GM18858 (cell line): ENCODE measurements at regions not wholly inside any gene's neighbourhood (a gene's known extent, or its start where the extent isn't known, plus 50 kb on each side); places are given as distances from the start of the nearest gene placed in this dataset.

Source experiments
- ATAC-seq: cut with Tn5 transposase; IDR thresholded peaks from one replicate; pipeline ENCODE4 v1.9.1; 2021; ENCODE audit not compliant: unreplicated experiment

- ATAC-seq = no peak
Measured at GRCh38 chr6:22804620-22805261, 235.4 kb downstream of the HDGFL1 start.

DNA sequence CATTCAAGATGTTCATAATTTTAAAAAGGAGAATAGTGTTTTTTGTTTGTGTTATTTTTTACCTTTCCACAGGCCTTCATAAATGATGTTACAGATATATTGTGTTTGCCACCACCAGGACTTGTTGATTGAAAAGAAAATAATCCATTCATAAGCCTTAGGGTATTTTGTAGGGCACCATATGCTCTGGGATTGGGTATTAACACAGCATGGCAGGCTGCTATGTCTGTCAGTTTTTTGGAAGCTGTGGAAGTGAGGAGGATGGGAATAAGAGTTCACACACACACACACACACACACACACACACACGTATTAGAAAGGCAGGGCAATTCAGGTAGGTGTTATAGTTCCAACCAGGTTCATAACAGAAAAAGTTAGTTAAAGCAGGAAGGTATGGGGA lies 237.9 kb downstream of the HDGFL1 start:
- no peak for ATAC-seq

DNA sequence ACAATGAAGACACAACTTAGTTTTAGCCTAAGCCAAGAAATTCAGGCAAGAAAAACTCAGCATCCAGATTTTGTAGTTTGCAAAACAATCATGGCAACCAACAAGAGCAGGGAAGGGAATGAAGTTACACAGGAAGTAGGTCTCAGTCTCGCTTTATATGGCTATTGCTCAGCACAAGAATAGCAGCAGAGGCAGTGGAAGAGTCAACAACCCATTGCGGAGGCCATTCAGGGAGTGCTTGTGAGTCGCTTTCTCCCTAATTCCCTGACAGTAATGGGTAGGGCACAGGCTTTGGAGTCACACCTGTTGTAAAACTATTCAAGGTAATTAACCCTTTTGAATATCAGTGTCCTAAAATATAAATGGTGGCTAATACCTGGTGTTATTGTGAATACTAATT lies 238.5 kb downstream of the HDGFL1 start:
- ATAC-seq = no peak

- ATAC-seq = no peak
Measured at GRCh38 chr6:22808466-22808865, 239.1 kb downstream of the HDGFL1 start.

DNA sequence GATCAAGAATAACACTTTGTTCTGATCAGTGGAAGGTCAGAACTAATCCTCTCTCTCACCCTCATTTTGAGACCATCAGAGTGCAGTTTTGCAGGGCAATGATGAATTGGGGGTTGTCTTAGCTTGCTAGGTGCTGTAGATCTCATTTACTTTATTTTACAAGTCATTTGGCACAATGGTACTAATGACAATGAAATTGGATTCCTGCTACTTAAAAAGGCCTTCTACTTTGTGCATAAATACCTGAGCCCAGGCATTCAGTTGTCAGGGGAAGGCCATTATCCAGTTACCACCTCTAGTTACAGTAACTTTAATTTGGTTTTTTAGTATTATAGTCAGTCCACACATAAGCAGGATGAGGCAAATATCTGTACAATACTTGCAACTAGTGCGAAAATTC lies 240.0 kb downstream of the HDGFL1 start:
- no peak for ATAC-seq

- no peak for ATAC-seq
Measured at GRCh38 chr6:22819209-22819608, 249.8 kb downstream of the HDGFL1 start.

GRCh38 chr6:22821664-22822320 lies 252.4 kb downstream of the HDGFL1 start:
- no peak for ATAC-seq

DNA sequence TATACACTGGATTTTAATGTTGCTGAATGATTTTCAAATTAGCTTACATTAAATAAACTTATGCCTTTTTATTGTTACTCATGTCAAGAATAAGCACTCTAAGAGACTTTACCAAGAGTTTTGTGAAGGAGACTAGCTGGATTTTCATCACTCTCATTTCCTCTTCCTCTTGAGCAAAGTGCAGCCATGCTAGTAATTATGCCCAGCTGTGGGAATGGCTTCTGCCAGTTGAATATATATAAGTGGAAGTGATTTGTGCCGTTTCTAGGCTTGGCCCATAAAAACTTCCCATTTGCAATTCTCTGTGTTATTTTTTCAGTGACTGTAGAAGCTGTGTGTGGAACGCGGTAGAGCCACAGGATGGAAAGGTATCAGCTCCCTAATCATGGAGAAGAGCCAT lies 255.8 kb downstream of the HDGFL1 start:
- no peak for ATAC-seq

DNA sequence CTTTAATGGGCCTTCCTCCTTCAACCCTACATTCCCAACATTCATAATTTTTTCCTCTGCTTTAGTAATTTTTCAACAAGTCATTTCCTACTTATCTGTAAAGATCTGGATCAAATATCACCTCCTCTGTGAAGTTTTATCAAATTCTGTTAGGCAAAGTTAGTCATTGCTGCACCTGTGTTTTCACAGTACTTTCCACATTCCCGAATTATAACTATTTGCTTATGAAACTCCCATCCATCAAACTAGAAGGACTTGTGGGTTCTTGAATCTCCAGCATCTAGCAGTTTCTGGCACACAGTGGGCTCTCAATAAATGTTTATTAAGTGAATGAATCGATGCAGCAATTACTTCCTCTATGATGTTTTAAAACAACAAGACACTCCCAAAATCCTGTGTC lies 257.6 kb downstream of the HDGFL1 start:
- no peak for ATAC-seq

DNA sequence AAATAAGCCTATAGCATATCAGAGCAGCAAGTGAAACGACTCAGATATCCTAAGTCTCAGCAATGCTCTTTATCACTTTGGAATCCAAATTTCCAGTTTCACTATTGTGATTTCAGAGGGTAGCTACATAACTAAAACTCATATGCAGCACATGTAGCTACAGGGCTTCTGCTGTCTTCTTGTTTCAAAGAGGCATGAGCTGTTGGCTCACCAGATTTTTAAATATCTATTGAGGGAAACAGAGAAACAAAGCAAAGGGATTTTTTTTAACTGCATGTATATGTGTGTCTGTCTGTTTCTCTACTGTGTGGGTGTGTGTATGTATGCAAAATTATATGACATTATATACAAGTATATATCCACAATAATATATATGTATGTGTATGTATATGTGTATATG lies 258.4 kb downstream of the HDGFL1 start:
- ATAC-seq = no peak

DNA sequence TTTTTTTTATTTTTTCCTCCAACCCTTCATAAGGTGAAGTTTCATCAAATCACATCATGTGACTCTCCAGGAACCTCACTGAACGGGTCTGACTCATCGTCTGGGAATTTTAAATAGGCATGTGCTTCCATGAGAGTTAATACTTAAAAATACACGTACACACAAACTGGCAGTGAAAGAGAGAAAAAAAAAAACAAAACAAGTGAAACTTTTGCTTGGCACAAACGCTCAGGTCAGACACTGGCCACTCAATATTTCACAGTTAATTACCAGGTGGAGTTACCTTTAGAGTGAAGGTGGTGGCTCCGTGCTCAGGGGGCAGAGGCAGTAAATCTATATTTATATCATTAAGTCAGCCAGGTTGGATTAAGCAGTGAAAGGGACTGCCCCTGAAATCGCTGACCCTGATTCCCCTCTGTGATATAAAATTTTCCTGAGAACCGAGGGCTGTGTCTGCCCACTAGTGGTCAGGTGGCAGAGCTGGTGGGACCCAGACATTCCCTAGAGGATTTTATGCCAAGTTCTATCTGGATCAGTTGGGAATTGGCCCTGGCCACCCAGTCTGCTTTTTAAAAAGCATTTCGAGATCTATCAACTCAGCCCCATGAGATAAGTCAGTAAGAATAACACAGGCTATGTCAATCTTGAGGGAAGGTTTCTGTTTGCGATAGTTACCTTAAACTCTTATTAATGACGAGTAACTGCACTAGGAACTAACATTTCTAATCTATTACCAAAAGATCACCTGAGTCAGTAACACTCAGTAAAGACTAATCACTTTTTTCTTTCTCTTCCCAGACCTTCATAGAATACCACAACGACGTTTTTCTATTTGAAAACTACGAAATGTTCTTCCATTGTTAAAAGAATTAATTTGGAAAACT lies 259.1 kb downstream of the HDGFL1 start:
- ATAC-seq = no peak

- no peak for ATAC-seq
Measured at GRCh38 chr6:22829070-22829469, 259.7 kb downstream of the HDGFL1 start.

DNA sequence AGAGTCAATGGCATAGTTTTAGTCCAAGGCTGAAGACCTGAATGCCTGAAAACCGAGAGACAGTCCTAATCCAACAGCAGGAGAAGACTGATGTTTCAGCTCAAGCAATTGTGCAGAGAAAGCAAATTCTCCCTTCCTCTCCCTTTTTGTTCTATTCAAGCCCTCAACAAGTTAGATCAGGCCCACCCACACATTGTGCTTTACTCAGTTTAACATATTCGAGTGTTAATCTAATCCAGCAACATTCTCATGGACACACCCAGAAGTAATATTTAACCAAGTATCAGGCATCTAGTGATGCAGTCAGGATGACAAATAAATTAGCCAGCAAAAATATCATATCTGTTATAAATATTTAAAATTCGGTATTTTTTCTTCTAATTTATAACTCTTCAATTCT lies 261.1 kb downstream of the HDGFL1 start:
- no peak for ATAC-seq

GRCh38 chr6:22833191-22833590 lies 263.8 kb downstream of the HDGFL1 start:
- no peak for ATAC-seq

- no peak for ATAC-seq
Measured at GRCh38 chr6:22838345-22838744, 269.0 kb downstream of the HDGFL1 start.

DNA sequence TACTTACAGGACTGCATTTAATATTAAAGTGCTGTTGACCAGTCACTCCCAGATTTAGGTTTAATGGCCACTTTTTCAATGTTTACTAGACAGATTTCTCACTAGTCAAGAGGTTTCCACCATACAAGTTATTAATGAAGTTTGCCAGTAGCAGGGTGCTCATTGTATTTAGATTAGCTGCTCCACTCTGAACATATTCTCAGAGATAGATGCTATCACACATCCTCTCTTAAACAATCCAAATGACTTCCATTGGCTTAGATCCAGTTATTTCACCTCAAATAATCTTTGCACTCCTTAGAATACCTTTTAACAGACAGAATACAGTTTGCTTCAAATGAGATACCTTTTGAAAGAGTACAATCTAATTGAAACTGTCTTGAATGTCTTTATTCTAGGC lies 276.1 kb downstream of the HDGFL1 start:
- ATAC-seq = no peak

DNA sequence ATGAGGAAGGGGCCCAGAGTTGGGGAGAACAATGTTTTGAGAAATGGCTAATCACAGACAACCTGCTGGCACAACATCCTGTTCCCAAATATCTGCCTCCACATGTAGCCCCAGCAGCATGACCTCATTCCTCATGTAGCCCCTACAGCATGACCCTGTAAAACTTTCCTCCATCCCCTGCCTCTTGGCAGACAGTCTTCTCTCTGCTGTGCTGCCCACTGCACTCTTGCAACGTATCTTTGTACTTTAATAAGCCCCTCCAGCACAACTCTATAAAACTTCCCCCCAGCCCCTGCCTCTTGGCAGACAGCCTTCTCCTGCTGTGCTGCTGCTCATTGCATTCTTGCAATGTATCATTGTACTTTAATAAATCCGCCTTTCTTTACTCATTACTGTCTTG lies 278.8 kb downstream of the HDGFL1 start:
- ATAC-seq = no peak

DNA sequence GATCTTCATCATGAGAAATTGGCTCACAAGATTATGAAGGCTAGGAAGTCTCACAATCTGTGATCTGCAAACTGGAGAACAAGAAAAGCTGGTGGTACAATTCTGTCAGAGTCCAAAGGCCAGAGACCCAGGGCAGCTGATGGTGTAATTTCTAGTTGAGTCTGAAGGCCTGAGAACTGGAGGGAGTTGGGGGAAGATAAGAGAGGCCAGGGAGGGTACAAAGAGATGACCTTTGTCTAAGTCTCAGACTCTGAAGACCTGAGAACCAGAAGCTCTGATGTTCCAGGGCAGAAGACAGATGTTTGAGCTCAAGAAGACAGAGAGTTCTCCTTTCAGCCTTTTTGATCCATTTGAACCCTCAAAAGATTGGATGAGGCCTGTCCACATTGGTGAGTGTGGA lies 280.6 kb downstream of the HDGFL1 start:
- ATAC-seq = no peak

DNA sequence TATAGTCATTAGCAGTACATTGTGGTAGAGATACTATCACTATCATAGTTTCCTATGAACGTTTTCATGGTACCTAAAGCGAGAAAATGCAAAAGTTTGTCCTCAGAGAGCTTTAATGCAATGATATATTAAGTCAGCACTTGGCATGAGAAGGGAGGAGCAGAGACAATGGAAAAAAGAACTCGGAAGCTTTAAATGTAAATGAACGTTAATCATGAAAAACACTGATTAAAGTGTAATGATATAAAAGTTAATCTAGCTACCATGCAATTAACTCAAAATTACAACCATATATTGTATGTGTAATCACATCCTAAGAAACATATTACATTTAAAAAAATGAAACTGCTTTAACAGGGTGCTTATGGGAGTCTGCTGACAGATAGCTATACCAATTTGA lies 282.7 kb downstream of the HDGFL1 start:
- no peak for ATAC-seq

DNA sequence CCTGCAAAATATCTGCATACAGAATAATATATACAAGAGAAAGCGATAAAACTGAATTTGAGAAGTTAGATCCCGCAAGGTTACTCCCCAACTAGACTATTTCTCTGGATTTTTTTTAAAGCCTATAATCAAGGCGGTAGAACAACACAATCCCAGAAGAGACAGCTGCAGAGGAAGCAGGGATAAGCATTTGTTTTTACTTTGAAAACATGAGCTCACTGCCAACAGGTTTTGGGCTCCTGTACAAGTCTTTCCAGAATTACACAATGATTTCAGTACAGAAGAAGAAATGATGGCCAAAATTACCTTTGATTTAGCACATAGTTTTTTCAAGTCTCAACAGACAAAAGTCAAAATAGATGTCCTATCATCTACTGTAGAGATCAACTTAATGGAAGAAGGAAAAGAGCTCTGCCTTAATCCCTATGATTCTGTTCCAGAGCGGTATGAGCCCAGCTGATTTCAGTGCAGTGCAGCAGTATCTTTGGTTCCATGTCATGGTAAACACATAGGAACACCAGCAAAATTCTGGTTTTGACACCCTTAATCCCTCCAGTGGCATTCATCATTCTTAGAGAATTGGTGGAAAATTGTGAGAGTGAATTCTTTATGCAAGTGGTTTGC lies 304.3 kb downstream of the HDGFL1 start:
- no peak for ATAC-seq

- ATAC-seq = no peak
Measured at GRCh38 chr6:22875845-22876244, 306.5 kb downstream of the HDGFL1 start.

DNA sequence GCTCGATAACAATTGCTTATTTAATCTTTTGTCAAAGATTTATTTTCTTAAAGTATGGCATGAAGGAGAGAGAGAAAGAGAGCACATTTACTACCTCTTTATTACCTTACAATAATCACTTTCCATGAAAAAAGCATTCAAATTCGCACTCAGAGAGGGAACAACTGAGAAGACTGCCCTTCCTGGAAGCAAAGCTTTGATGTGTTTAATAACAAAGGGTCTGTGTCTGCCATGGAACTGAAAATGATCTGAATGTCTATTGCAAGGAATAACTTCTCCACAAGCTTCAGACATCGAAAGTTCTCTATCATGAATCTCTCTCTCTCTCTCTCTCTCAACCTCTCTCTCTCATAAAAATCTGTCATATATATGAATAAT lies 308.9 kb downstream of the HDGFL1 start:
- ATAC-seq = no peak
